ENCODE measurements at regions not wholly inside any gene's neighbourhood (a gene's known extent, or its start where the extent isn't known, plus 50 kb on each side); places are given as distances from the start of the nearest gene placed in this dataset.

- Histone ChIP-seq H3K27ac (ENCODE audit: insufficient read depth in 1 of 2, low read depth in 1 of 2, low read length in 2 of 2, poor library complexity in 1 of 2, severe bottlenecking in 2 of 2) (no peak overlapping the region), H3K9me3 (ENCODE audit: control extremely low read depth in 1 of 5, control insufficient read depth in 4 of 5, insufficient read depth in 2 of 5, low read depth in 1 of 5, low read length in 4 of 5) (no peaks in the 10 kb centered on the region), H3K27me3 (replicated peaks in 2 of 5; ENCODE audit: control insufficient read depth in 4 of 5, insufficient read depth in 5 of 5, low read length in 4 of 5) (peaks cover 0 to 42% (median 9%) of the 10 kb centered on the region in 5 experiments), H3K4me3 (ENCODE audit: control insufficient read depth in 1 of 7, extremely low read depth in 1 of 7, insufficient read depth in 4 of 7, low read depth in 2 of 7, low read length in 6 of 7) (no peak overlapping the region), H3K36me3 (ENCODE audit: control insufficient read depth in 4 of 4, insufficient read depth in 4 of 4, low read length in 3 of 4) (no peaks in the 10 kb centered on the region), H3K4me1 (ENCODE audit: control extremely low read depth in 1 of 4, control insufficient read depth in 4 of 4, insufficient read depth in 4 of 4, low read length in 3 of 4) (peaks cover 0 to 7% (median 5%) of the 10 kb centered on the region in 4 experiments)
- no peak for DNase-seq
- ChIA-PET CTCF (no interaction called here), POLR2A (no interaction called here)
- 95% methylated on average over 17 of the region's 24 CpGs for WGBS (ENCODE audit: insufficient coverage)
Observed at GRCh38 chr6:170227996-170228945, 62.6 kb downstream of the DLL1 start.

- ChIA-PET POLR2A (no interaction called here), CTCF (no interaction called here)
- WGBS (ENCODE audit: insufficient coverage), result 97% methylated on average over 12 of the region's 14 CpGs
Observed at GRCh38 chr6:170227521-170227983, 63.3 kb downstream of the DLL1 start.

GRCh38 chr6:170226647-170227046 lies 64.2 kb downstream of the DLL1 start:
- peaks cover 0 to 57% (median 14%) of the 10 kb centered on the region in 5 experiments for H3K27me3 ChIP-seq (replicated peaks in 2 of 5; ENCODE audit: control insufficient read depth in 4 of 5, insufficient read depth in 5 of 5, low read length in 4 of 5)
- H3K9me3 ChIP-seq (ENCODE audit: control extremely low read depth in 1 of 5, control insufficient read depth in 4 of 5, insufficient read depth in 2 of 5, low read depth in 1 of 5, low read length in 4 of 5), result no peaks in the 10 kb centered on the region
- H3K36me3 ChIP-seq (ENCODE audit: control insufficient read depth in 4 of 4, insufficient read depth in 4 of 4, low read length in 3 of 4), result no peaks in the 10 kb centered on the region
- POLR2A ChIA-PET, result no interaction called here
- H3K27ac ChIP-seq (ENCODE audit: insufficient read depth in 1 of 2, low read depth in 1 of 2, low read length in 2 of 2, poor library complexity in 1 of 2, severe bottlenecking in 2 of 2), result no peak overlapping the region
- H3K4me3 ChIP-seq (ENCODE audit: control insufficient read depth in 1 of 7, extremely low read depth in 1 of 7, insufficient read depth in 4 of 7, low read depth in 2 of 7, low read length in 6 of 7), result no peak overlapping the region
- CTCF ChIA-PET, result no interaction called here
- peaks cover 0 to 16% (median 14%) of the 10 kb centered on the region in 4 experiments for H3K4me1 ChIP-seq (ENCODE audit: control extremely low read depth in 1 of 4, control insufficient read depth in 4 of 4, insufficient read depth in 4 of 4, low read length in 3 of 4)
- no peak for DNase-seq
- 98% methylated on average over 8 of the region's 9 CpGs for WGBS (ENCODE audit: insufficient coverage)

More at GRCh38 chr6:170227521-170227983, 63.3 kb downstream of the DLL1 start:
- DNase-seq, result no peak
- H3K36me3 ChIP-seq (ENCODE audit: control insufficient read depth in 4 of 4, insufficient read depth in 4 of 4, low read length in 3 of 4), result no peaks in the 10 kb centered on the region
- H3K4me1 ChIP-seq (ENCODE audit: control extremely low read depth in 1 of 4, control insufficient read depth in 4 of 4, insufficient read depth in 4 of 4, low read length in 3 of 4), result peaks cover 0 to 14% (median 12%) of the 10 kb centered on the region in 4 experiments
- H3K27me3 ChIP-seq (replicated peaks in 2 of 5; ENCODE audit: control insufficient read depth in 4 of 5, insufficient read depth in 5 of 5, low read length in 4 of 5), result peaks cover 0 to 49% (median 10%) of the 10 kb centered on the region in 5 experiments
- no peak overlapping the region for H3K27ac ChIP-seq (ENCODE audit: insufficient read depth in 1 of 2, low read depth in 1 of 2, low read length in 2 of 2, poor library complexity in 1 of 2, severe bottlenecking in 2 of 2)
- H3K9me3 ChIP-seq (ENCODE audit: control extremely low read depth in 1 of 5, control insufficient read depth in 4 of 5, insufficient read depth in 2 of 5, low read depth in 1 of 5, low read length in 4 of 5), result no peaks in the 10 kb centered on the region
- no peak overlapping the region for H3K4me3 ChIP-seq (ENCODE audit: control insufficient read depth in 1 of 7, extremely low read depth in 1 of 7, insufficient read depth in 4 of 7, low read depth in 2 of 7, low read length in 6 of 7)

- peaks cover 0 to 62% (median 14%) of the 10 kb centered on the region in 5 experiments for H3K27me3 ChIP-seq (replicated peaks in 2 of 5; ENCODE audit: control insufficient read depth in 4 of 5, insufficient read depth in 5 of 5, low read length in 4 of 5)
- peaks cover 0 to 17% (median 14%) of the 10 kb centered on the region in 4 experiments for H3K4me1 ChIP-seq (ENCODE audit: control extremely low read depth in 1 of 4, control insufficient read depth in 4 of 4, insufficient read depth in 4 of 4, low read length in 3 of 4)
- ChIA-PET CTCF (no interaction called here), POLR2A (interaction anchor here (1.1 kb wide), 1 partner anchor 46 kb away, joined by 3 read pairs; no protein-coding TSS in a partner anchor)
- no peaks in the 10 kb centered on the region for H3K9me3 ChIP-seq (ENCODE audit: control extremely low read depth in 1 of 5, control insufficient read depth in 4 of 5, insufficient read depth in 2 of 5, low read depth in 1 of 5, low read length in 4 of 5)
- H3K4me3 ChIP-seq (ENCODE audit: control insufficient read depth in 1 of 7, extremely low read depth in 1 of 7, insufficient read depth in 4 of 7, low read depth in 2 of 7, low read length in 6 of 7), result no peak overlapping the region
- H3K27ac ChIP-seq (ENCODE audit: insufficient read depth in 1 of 2, low read depth in 1 of 2, low read length in 2 of 2, poor library complexity in 1 of 2, severe bottlenecking in 2 of 2), result no peak overlapping the region
- H3K36me3 ChIP-seq (ENCODE audit: control insufficient read depth in 4 of 4, insufficient read depth in 4 of 4, low read length in 3 of 4), result no peaks in the 10 kb centered on the region
- WGBS (ENCODE audit: insufficient coverage), result 93% methylated on average over 22 of the region's 22 CpGs
- DNase-seq, result no peak
Observed at GRCh38 chr6:170225852-170226417, 64.9 kb downstream of the DLL1 start.

GRCh38 chr6:170224694-170225660 lies 65.9 kb downstream of the DLL1 start:
- no peaks in the 10 kb centered on the region for H3K36me3 ChIP-seq (ENCODE audit: control insufficient read depth in 4 of 4, insufficient read depth in 4 of 4, low read length in 3 of 4)
- 88% methylated on average over 23 of the region's 23 CpGs for WGBS (ENCODE audit: insufficient coverage)
- no peak overlapping the region for H3K4me3 ChIP-seq (ENCODE audit: control insufficient read depth in 1 of 7, extremely low read depth in 1 of 7, insufficient read depth in 4 of 7, low read depth in 2 of 7, low read length in 6 of 7)
- H3K4me1 ChIP-seq (ENCODE audit: control extremely low read depth in 1 of 4, control insufficient read depth in 4 of 4, insufficient read depth in 4 of 4, low read length in 3 of 4), result peaks cover 0 to 17% (median 14%) of the 10 kb centered on the region in 4 experiments
- no peak overlapping the region for H3K27ac ChIP-seq (ENCODE audit: insufficient read depth in 1 of 2, low read depth in 1 of 2, low read length in 2 of 2, poor library complexity in 1 of 2, severe bottlenecking in 2 of 2)
- POLR2A ChIA-PET, result interaction anchor here (1.1 kb wide), 1 partner anchor 47 kb away, joined by 3 read pairs; no protein-coding TSS in a partner anchor
- H3K9me3 ChIP-seq (ENCODE audit: control extremely low read depth in 1 of 5, control insufficient read depth in 4 of 5, insufficient read depth in 2 of 5, low read depth in 1 of 5, low read length in 4 of 5), result no peaks in the 10 kb centered on the region
- CTCF ChIA-PET, result no interaction called here
- peak in 2 of 3 donors; percentile 28 to 33 for DNase-seq
- peaks cover 0 to 62% (median 13%) of the 10 kb centered on the region in 5 experiments for H3K27me3 ChIP-seq (replicated peaks in 2 of 5; ENCODE audit: control insufficient read depth in 4 of 5, insufficient read depth in 5 of 5, low read length in 4 of 5)

- 94% methylated on average over 25 of the region's 25 CpGs for WGBS (ENCODE audit: insufficient coverage)
- CTCF ChIA-PET, result no interaction called here
- DNase-seq, result no peak
- POLR2A ChIA-PET, result no interaction called here
- H3K27ac ChIP-seq (ENCODE audit: insufficient read depth in 1 of 2, low read depth in 1 of 2, low read length in 2 of 2, poor library complexity in 1 of 2, severe bottlenecking in 2 of 2), result no peak overlapping the region
- H3K36me3 ChIP-seq (ENCODE audit: control insufficient read depth in 4 of 4, insufficient read depth in 4 of 4, low read length in 3 of 4), result no peaks in the 10 kb centered on the region
- H3K4me3 ChIP-seq (ENCODE audit: control insufficient read depth in 1 of 7, extremely low read depth in 1 of 7, insufficient read depth in 4 of 7, low read depth in 2 of 7, low read length in 6 of 7), result no peak overlapping the region
- H3K4me1 ChIP-seq (ENCODE audit: control extremely low read depth in 1 of 4, control insufficient read depth in 4 of 4, insufficient read depth in 4 of 4, low read length in 3 of 4), result peaks cover 0 to 17% (median 14%) of the 10 kb centered on the region in 4 experiments
- H3K9me3 ChIP-seq (ENCODE audit: control extremely low read depth in 1 of 5, control insufficient read depth in 4 of 5, insufficient read depth in 2 of 5, low read depth in 1 of 5, low read length in 4 of 5), result no peaks in the 10 kb centered on the region
- H3K27me3 ChIP-seq (replicated peaks in 2 of 5; ENCODE audit: control insufficient read depth in 4 of 5, insufficient read depth in 5 of 5, low read length in 4 of 5), result peaks cover 0 to 62% (median 13%) of the 10 kb centered on the region in 5 experiments
Observed at GRCh38 chr6:170223718-170224693, 66.9 kb downstream of the DLL1 start.
